GM12878 (cell line): ENCODE measurements at regions not wholly inside any gene's neighbourhood (a gene's known extent, or its start where the extent isn't known, plus 50 kb on each side); places are given as distances from the start of the nearest gene placed in this dataset.

ENCODE experiments used
- CBX3 ChIP-seq: fragments of 200-600 bp; sonication (generic); IDR thresholded peaks from 2 replicates; pipeline ENCODE4 v1.6.1; 2016; ENCODE audit warnings: low read depth, borderline replicate concordance
- CHD2 ChIP-seq: IDR thresholded peaks from 2 replicates; pipeline ENCODE4 v1.6.1; 2011; ENCODE audit warnings: low read depth, low read length, improper control_type of control experiment, borderline replicate concordance
- CREB1 ChIP-seq: IDR thresholded peaks from 2 replicates; pipeline ENCODE4 v1.6.1; 2012; ENCODE audit warnings: low read depth, mild to moderate bottlenecking, inconsistent platforms
- EP300 ChIP-seq, 2 experiments: fragments of 150-350 bp in 1 of 2; IDR thresholded peaks; 2 replicates each; pipeline ENCODE4 v1.6.1; 2011 to 2012; ENCODE audit warnings: low read depth in 2 of 2, low read length in 2 of 2, borderline replicate concordance in 1 of 2, improper control_type of control experiment in 1 of 2, inconsistent platforms in 1 of 2; ENCODE audit not compliant: control insufficient read depth in 1 of 2
- HCFC1 ChIP-seq: fragments of 150-350 bp; IDR thresholded peaks from 2 replicates; pipeline ENCODE4 v1.6.1; 2014; ENCODE audit warnings: low read length
- POLR2A ChIP-seq: IDR thresholded peaks from 2 replicates; pipeline ENCODE4 v1.6.1; 2011; ENCODE audit warnings: low read depth, mild to moderate bottlenecking, low read length
- POLR2AphosphoS5 ChIP-seq: IDR thresholded peaks from 2 replicates; pipeline ENCODE4 v1.6.1; 2011; ENCODE audit warnings: mild to moderate bottlenecking, low read length, inconsistent platforms
- RFX5 ChIP-seq: IDR thresholded peaks from 2 replicates; pipeline ENCODE4 v1.6.1; 2011; ENCODE audit warnings: low read depth, low read length, improper control_type of control experiment
- TAF1 ChIP-seq: IDR thresholded peaks from 2 replicates; pipeline ENCODE4 v1.6.1; 2011; ENCODE audit warnings: mild to moderate bottlenecking, low read depth, low read length, borderline replicate concordance
- TF ChIP-seq, protein P1 (sequence below), 3 experiments: IDR thresholded peaks in 2 of 3; conservative IDR thresholded peaks in 1 of 3; 2 replicates each; pipeline ENCODE4 v1.5.1; 2011; ENCODE audit warnings: low read depth in 3 of 3, low read length in 3 of 3, mild to moderate bottlenecking in 3 of 3, control low read depth in 2 of 3, moderate library complexity in 2 of 3, inconsistent platforms in 1 of 3, mixed read lengths in 1 of 3; ENCODE audit not compliant: control insufficient read depth in 2 of 3, insufficient read depth in 1 of 3; ENCODE audit errors: extremely low read depth in 1 of 3
- TF ChIP-seq, protein P2 (sequence below): fragments of 450-650 bp; conservative IDR thresholded peaks from 2 replicates; pipeline ENCODE4 v1.6.1; 2017; ENCODE audit warnings: mild to moderate bottlenecking, moderate library complexity
- TF ChIP-seq, protein P3 (sequence below): fragments of 450-650 bp; formaldehyde crosslinking; IDR thresholded peaks from 2 replicates; pipeline ENCODE4 v1.4.0; 2020; ENCODE audit warnings: mild to moderate bottlenecking, moderate library complexity

DNA sequence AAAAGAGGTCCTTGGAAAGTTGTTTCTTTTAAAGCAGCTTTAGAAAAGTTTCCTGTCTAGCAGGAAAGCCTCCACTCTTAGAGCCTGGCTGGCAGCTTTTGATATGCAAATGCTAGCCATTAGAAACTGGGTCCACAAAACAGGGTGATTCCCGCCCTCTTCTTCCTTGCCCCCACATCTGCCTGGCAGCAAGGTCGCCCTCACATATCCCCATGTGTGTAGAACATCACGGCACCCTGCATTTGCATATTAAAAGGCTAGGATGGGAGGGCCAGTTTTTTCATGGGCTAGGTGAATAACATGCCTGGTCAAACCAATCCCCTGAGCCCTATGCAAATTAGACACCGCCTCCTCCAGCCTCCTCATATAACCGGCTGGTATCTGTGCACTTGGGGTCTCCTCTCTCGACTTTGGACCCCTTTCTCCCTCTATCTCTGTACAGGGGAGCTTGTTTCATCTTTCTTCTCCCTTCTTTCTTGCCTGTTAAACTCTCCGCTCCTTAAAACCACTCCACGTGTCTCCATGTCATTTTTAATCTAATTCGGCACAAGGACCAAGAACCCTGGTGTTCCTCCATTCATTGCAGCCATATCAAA lies 426.8 kb upstream of the CTNND2 start:
- no peak for TF ChIP-seq HCFC1
- TF ChIP-seq, protein P1, sequence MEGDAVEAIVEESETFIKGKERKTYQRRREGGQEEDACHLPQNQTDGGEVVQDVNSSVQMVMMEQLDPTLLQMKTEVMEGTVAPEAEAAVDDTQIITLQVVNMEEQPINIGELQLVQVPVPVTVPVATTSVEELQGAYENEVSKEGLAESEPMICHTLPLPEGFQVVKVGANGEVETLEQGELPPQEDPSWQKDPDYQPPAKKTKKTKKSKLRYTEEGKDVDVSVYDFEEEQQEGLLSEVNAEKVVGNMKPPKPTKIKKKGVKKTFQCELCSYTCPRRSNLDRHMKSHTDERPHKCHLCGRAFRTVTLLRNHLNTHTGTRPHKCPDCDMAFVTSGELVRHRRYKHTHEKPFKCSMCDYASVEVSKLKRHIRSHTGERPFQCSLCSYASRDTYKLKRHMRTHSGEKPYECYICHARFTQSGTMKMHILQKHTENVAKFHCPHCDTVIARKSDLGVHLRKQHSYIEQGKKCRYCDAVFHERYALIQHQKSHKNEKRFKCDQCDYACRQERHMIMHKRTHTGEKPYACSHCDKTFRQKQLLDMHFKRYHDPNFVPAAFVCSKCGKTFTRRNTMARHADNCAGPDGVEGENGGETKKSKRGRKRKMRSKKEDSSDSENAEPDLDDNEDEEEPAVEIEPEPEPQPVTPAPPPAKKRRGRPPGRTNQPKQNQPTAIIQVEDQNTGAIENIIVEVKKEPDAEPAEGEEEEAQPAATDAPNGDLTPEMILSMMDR (IDR thresholded peaks at IDR 0.05 in 2 of 3, conservative IDR thresholded peaks at IDR 0.05 in 1 of 3; ENCODE audit: control insufficient read depth in 2 of 3, extremely low read depth in 1 of 3, insufficient read depth in 1 of 3, low read depth in 3 of 3, low read length in 3 of 3) = no peak
- no peak for TF ChIP-seq POLR2A
- TF ChIP-seq CBX3 = no peak
- TF ChIP-seq TAF1 = no peak
- no peak for TF ChIP-seq RFX5
- TF ChIP-seq CHD2 = no peak
- TF ChIP-seq POLR2AphosphoS5 = no peak
- TF ChIP-seq EP300 (IDR thresholded peaks at IDR 0.05; ENCODE audit: borderline replicate concordance in 1 of 2, control insufficient read depth in 1 of 2, low read depth in 2 of 2, low read length in 2 of 2) = no peak
- no peak for TF ChIP-seq CREB1
- TF ChIP-seq, protein P2, sequence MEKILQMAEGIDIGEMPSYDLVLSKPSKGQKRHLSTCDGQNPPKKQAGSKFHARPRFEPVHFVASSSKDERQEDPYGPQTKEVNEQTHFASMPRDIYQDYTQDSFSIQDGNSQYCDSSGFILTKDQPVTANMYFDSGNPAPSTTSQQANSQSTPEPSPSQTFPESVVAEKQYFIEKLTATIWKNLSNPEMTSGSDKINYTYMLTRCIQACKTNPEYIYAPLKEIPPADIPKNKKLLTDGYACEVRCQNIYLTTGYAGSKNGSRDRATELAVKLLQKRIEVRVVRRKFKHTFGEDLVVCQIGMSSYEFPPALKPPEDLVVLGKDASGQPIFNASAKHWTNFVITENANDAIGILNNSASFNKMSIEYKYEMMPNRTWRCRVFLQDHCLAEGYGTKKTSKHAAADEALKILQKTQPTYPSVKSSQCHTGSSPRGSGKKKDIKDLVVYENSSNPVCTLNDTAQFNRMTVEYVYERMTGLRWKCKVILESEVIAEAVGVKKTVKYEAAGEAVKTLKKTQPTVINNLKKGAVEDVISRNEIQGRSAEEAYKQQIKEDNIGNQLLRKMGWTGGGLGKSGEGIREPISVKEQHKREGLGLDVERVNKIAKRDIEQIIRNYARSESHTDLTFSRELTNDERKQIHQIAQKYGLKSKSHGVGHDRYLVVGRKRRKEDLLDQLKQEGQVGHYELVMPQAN = no peak
- TF ChIP-seq, protein P3, sequence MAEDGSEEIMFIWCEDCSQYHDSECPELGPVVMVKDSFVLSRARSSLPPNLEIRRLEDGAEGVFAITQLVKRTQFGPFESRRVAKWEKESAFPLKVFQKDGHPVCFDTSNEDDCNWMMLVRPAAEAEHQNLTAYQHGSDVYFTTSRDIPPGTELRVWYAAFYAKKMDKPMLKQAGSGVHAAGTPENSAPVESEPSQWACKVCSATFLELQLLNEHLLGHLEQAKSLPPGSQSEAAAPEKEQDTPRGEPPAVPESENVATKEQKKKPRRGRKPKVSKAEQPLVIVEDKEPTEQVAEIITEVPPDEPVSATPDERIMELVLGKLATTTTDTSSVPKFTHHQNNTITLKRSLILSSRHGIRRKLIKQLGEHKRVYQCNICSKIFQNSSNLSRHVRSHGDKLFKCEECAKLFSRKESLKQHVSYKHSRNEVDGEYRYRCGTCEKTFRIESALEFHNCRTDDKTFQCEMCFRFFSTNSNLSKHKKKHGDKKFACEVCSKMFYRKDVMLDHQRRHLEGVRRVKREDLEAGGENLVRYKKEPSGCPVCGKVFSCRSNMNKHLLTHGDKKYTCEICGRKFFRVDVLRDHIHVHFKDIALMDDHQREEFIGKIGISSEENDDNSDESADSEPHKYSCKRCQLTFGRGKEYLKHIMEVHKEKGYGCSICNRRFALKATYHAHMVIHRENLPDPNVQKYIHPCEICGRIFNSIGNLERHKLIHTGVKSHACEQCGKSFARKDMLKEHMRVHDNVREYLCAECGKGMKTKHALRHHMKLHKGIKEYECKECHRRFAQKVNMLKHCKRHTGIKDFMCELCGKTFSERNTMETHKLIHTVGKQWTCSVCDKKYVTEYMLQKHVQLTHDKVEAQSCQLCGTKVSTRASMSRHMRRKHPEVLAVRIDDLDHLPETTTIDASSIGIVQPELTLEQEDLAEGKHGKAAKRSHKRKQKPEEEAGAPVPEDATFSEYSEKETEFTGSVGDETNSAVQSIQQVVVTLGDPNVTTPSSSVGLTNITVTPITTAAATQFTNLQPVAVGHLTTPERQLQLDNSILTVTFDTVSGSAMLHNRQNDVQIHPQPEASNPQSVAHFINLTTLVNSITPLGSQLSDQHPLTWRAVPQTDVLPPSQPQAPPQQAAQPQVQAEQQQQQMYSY = no peak
